HepG2 (cell line): ENCODE measurements at regions not wholly inside any gene's neighbourhood (a gene's known extent, or its start where the extent isn't known, plus 50 kb on each side); places are given as distances from the start of the nearest gene placed in this dataset.

Experiments
- CAMTA2 ChIP-seq: sonication (generic); formaldehyde crosslinking; IDR thresholded peaks from 2 replicates; pipeline ENCODE4 v1.4.0; 2020; ENCODE audit warnings: mild to moderate bottlenecking, missing genetic modification reagents, borderline replicate concordance
- CHCHD3 ChIP-seq: sonication (generic); formaldehyde crosslinking; IDR thresholded peaks from 2 replicates; pipeline ENCODE4 v1.8.0; 2022; ENCODE audit warnings: mild to moderate bottlenecking, missing genetic modification reagents, moderate library complexity
- MAFF ChIP-seq: IDR thresholded peaks from 2 replicates; pipeline ENCODE4 v1.6.1; 2011; ENCODE audit warnings: low read depth, low read length, improper control_type of control experiment
- MTERF4 ChIP-seq: sonication (generic); formaldehyde crosslinking; IDR thresholded peaks from 2 replicates; pipeline ENCODE4 v1.8.0; 2023; ENCODE audit warnings: mild to moderate bottlenecking, missing genetic modification reagents
- MTF1 ChIP-seq: sonication (generic); formaldehyde crosslinking; IDR thresholded peaks from 2 replicates; pipeline ENCODE4 v1.5.0; 2020; ENCODE audit warnings: missing genetic modification reagents
- NFKB2 ChIP-seq: sonication (generic); formaldehyde crosslinking; IDR thresholded peaks from 2 replicates; pipeline ENCODE4 v1.4.0; 2020; ENCODE audit warnings: missing genetic modification reagents, borderline replicate concordance
- NONO ChIP-seq, 2 experiments: fragments of 450-650 bp in 1 of 2; sonication (generic) in 1 of 2; formaldehyde crosslinking in 1 of 2; IDR thresholded peaks in 1 of 2; conservative IDR thresholded peaks in 1 of 2; 2 replicates each; pipeline versions ENCODE4 v1.6.1 to v1.8.0; 2017 to 2022; ENCODE audit warnings: mild to moderate bottlenecking in 1 of 2, missing genetic modification reagents in 1 of 2, moderate library complexity in 1 of 2
- NR2F6 ChIP-seq, 2 experiments: IDR thresholded peaks; 2 replicates each; pipeline ENCODE4 v1.6.1; 2016; ENCODE audit warnings: antibody characterized with exemption in 1 of 2, mild to moderate bottlenecking in 1 of 2
- STAT6 ChIP-seq: sonication (generic); formaldehyde crosslinking; IDR thresholded peaks from 2 replicates; pipeline ENCODE4 v1.4.0; 2020; ENCODE audit warnings: missing genetic modification reagents, mild to moderate bottlenecking, borderline replicate concordance
- TEAD2 ChIP-seq: sonication (generic); formaldehyde crosslinking; IDR thresholded peaks from 2 replicates; pipeline ENCODE4 v1.9.0; 2021; ENCODE audit warnings: missing genetic modification reagents
- TMF1 ChIP-seq: sonication (generic); formaldehyde crosslinking; IDR thresholded peaks from 2 replicates; pipeline ENCODE4 v1.8.1; 2022; ENCODE audit warnings: low read depth, missing genetic modification reagents
- TOPORS ChIP-seq: sonication (generic); formaldehyde crosslinking; IDR thresholded peaks from 2 replicates; pipeline ENCODE4 v1.8.0; 2023; ENCODE audit warnings: mild to moderate bottlenecking, missing genetic modification reagents
- WIZ ChIP-seq: sonication (generic); formaldehyde crosslinking; IDR thresholded peaks from 2 replicates; pipeline ENCODE4 v1.5.1; 2020; ENCODE audit warnings: mild to moderate bottlenecking, missing genetic modification reagents
- ZNF331 ChIP-seq: sonication (generic); formaldehyde crosslinking; IDR thresholded peaks from 2 replicates; pipeline ENCODE4 v1.4.0; 2020; ENCODE audit warnings: missing genetic modification reagents
- ZNF775 ChIP-seq: sonication (generic); formaldehyde crosslinking; IDR thresholded peaks from 2 replicates; pipeline ENCODE4 v1.4.0; 2020; ENCODE audit warnings: missing genetic modification reagents, mild to moderate bottlenecking, moderate library complexity, borderline replicate concordance
- TF ChIP-seq, protein P1 (sequence below): sonication (generic); formaldehyde crosslinking; IDR thresholded peaks from 2 replicates; pipeline ENCODE4 v1.5.1; 2020; ENCODE audit warnings: mild to moderate bottlenecking, moderate library complexity, missing genetic modification reagents
- TF ChIP-seq, protein P2 (sequence below): sonication (generic); formaldehyde crosslinking; IDR thresholded peaks from 2 replicates; pipeline ENCODE4 v1.5.0; 2020; ENCODE audit warnings: missing genetic modification reagents, mild to moderate bottlenecking, borderline replicate concordance
- TF ChIP-seq, protein P3 (sequence below): sonication (generic); formaldehyde crosslinking; conservative IDR thresholded peaks from 2 replicates; pipeline ENCODE4 v1.5.0; 2020; ENCODE audit warnings: missing genetic modification reagents

- no peak for TF ChIP-seq CAMTA2
- TF ChIP-seq, protein P1, sequence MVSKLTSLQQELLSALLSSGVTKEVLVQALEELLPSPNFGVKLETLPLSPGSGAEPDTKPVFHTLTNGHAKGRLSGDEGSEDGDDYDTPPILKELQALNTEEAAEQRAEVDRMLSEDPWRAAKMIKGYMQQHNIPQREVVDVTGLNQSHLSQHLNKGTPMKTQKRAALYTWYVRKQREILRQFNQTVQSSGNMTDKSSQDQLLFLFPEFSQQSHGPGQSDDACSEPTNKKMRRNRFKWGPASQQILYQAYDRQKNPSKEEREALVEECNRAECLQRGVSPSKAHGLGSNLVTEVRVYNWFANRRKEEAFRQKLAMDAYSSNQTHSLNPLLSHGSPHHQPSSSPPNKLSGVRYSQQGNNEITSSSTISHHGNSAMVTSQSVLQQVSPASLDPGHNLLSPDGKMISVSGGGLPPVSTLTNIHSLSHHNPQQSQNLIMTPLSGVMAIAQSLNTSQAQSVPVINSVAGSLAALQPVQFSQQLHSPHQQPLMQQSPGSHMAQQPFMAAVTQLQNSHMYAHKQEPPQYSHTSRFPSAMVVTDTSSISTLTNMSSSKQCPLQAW (CRISPR knock-in tag), result peak; percentile 54; the same call in 1 of the 2 replicates
- TF ChIP-seq WIZ (CRISPR knock-in tag), result peak; percentile 78; the same call in 1 of the 2 replicates
- TF ChIP-seq NR2F6 (IDR thresholded peaks at IDR 0.05), result peak; percentile 96
- peak; percentile 92 for TF ChIP-seq NR2F6 (CRISPR knock-in tag; IDR thresholded peaks at IDR 0.05)
- 0 out of 2 replicates have a peak, but pooled peaks have one; percentile 69 for TF ChIP-seq NFKB2
- peak; percentile 47; the same call in 1 of the 2 replicates for TF ChIP-seq ZNF331 (CRISPR knock-in tag)
- TF ChIP-seq MTF1 (CRISPR knock-in tag), result no peak
- no peak for TF ChIP-seq CHCHD3 (CRISPR knock-in tag)
- TF ChIP-seq, protein P2, sequence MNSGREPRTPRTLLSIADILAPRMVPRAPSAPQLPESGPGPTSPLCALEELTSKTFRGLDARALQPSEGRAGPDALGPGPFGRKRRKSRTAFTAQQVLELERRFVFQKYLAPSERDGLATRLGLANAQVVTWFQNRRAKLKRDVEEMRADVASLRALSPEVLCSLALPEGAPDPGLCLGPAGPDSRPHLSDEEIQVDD (CRISPR knock-in tag), result no peak
- TF ChIP-seq, protein P3, sequence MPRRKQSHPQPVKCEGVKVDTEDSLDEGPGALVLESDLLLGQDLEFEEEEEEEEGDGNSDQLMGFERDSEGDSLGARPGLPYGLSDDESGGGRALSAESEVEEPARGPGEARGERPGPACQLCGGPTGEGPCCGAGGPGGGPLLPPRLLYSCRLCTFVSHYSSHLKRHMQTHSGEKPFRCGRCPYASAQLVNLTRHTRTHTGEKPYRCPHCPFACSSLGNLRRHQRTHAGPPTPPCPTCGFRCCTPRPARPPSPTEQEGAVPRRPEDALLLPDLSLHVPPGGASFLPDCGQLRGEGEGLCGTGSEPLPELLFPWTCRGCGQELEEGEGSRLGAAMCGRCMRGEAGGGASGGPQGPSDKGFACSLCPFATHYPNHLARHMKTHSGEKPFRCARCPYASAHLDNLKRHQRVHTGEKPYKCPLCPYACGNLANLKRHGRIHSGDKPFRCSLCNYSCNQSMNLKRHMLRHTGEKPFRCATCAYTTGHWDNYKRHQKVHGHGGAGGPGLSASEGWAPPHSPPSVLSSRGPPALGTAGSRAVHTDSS (CRISPR knock-in tag), result no peak
- no peak for TF ChIP-seq TEAD2 (CRISPR knock-in tag)
- no peak for TF ChIP-seq TMF1 (CRISPR knock-in tag)
- no peak for TF ChIP-seq MTERF4
- no peak for TF ChIP-seq MAFF
- TF ChIP-seq TOPORS (CRISPR knock-in tag), result no peak
- TF ChIP-seq ZNF775 (CRISPR knock-in tag), result peak; percentile 41; the same call in 1 of the 2 replicates
- TF ChIP-seq STAT6 (CRISPR knock-in tag), result peak; percentile 95; the same call in 1 of the 2 replicates
- TF ChIP-seq NONO (IDR thresholded peaks at IDR 0.05), result no peak
- TF ChIP-seq NONO (CRISPR knock-in tag; conservative IDR thresholded peaks at IDR 0.05), result peak; percentile 85
These were observed 542.8 kb upstream of the ID2 start (continued) for GRCh38 chr2:8138923-8139667.
